GM23248 (cell line): ENCODE measurements at regions not wholly inside any gene's neighbourhood (a gene's known extent, or its start where the extent isn't known, plus 50 kb on each side); places are given as distances from the start of the nearest gene placed in this dataset.
"Not testable (repeated sequence)": the region's sequence is repeated elsewhere in the genome, so short reads cannot be mapped to it uniquely, and the experiment has no call there.

Experiments used
- EZH2 ChIP-seq: fragments of 200-600 bp; sonication (generic); IDR thresholded peaks from 2 replicates; pipeline ENCODE4 v1.6.1; 2018; ENCODE audit warnings: antibody characterized with exemption, mild to moderate bottlenecking; ENCODE audit not compliant: insufficient read depth, poor library complexity, severe bottlenecking
- EZH2phosphoT487 ChIP-seq: fragments of 200-600 bp; sonication (generic); IDR thresholded peaks from 2 replicates; pipeline ENCODE4 v1.6.1; 2018; ENCODE audit warnings: antibody characterized with exemption, moderate library complexity, mild to moderate bottlenecking, low read depth; ENCODE audit not compliant: insufficient read depth

GRCh38 chr9:61864463-61864862 is 674.6 kb downstream of the SPATA31A7 start:
- not testable (repeated sequence) for TF ChIP-seq EZH2, EZH2phosphoT487
